GM21619 (cell line): ENCODE measurements at regions not wholly inside any gene's neighbourhood (a gene's known extent, or its start where the extent isn't known, plus 50 kb on each side); places are given as distances from the start of the nearest gene placed in this dataset.

ENCODE experiments used
- ATAC-seq: cut with Tn5 transposase; IDR thresholded peaks from one replicate; pipeline ENCODE4 v1.9.1; 2021; ENCODE audit not compliant: unreplicated experiment

GRCh38 chr15:47273864-47274263 lies 443.4 kb upstream of the SEMA6D start:
- ATAC-seq: no peak

DNA sequence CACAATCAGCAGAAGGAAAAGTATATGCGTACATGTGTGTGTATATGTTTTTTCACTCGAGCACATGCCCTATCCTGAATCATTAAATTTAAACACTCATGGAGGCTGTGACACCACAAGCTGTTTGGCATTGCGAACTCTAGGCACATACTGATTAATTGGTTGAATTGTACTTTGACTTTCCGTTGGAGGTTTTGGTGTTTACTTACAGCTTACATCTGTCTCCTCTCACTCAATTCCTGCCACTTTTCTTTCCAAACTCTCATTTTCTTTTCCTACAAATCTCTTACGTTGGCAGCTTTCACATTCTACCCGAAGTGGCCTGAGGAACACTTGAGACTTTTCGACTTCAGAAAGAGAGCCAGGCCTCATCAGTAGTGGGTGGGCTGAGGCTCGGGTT lies 434.1 kb upstream of the SEMA6D start:
- no peak for ATAC-seq

- no peak for ATAC-seq
These were observed 428.5 kb upstream of the SEMA6D start for GRCh38 chr15:47288794-47289193.

GRCh38 chr15:47289656-47290055 lies 427.6 kb upstream of the SEMA6D start:
- ATAC-seq: no peak

DNA sequence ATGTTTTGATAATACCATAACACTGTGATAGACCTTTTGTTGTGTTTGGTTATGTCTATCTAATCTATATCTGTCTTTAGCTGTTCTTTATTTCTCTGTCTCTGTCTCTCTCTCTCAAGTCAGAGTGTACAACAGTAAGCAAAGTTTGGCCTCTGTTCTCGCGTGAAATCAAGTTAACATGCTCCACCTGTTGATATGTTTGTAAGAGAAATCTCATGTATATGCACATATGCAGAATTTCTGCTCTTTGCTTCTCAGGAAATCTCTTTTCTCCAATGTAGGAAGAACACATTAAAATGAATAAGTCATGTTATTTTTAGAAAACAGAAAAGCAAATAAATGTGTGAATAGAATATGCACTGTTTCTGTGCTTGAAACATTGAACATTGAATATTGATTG lies 425.5 kb upstream of the SEMA6D start:
- ATAC-seq: no peak

- ATAC-seq: no peak
These were observed 424.6 kb upstream of the SEMA6D start for GRCh38 chr15:47292638-47293190.

GRCh38 chr15:47293466-47294162 lies 423.7 kb upstream of the SEMA6D start:
- ATAC-seq: no peak

GRCh38 chr15:47294765-47295259 lies 422.5 kb upstream of the SEMA6D start:
- ATAC-seq: no peak

GRCh38 chr15:47296881-47297280 lies 420.4 kb upstream of the SEMA6D start:
- no peak for ATAC-seq

GRCh38 chr15:47299846-47300434 lies 417.4 kb upstream of the SEMA6D start:
- no peak for ATAC-seq

DNA sequence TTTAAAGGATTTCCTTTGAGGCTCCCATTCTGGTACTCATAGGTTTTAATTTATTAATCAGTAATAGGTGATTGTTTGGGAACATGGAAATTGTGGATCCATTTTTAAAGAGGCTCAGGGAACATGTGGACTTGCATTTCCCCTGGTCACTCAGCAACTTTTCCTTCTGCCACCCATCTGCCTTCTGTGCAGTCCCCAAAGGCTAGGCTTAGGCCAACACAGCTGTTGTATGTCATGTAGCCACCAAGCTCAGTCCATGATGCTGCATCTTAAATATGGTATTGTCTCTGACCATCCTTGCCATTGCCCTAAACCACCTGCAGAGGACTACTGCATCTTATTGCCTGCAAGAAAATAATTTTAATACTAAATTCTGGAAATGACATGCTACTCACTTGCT lies 416.7 kb upstream of the SEMA6D start:
- ATAC-seq: no peak

GRCh38 chr15:47301481-47301880 lies 415.8 kb upstream of the SEMA6D start:
- no peak for ATAC-seq

DNA sequence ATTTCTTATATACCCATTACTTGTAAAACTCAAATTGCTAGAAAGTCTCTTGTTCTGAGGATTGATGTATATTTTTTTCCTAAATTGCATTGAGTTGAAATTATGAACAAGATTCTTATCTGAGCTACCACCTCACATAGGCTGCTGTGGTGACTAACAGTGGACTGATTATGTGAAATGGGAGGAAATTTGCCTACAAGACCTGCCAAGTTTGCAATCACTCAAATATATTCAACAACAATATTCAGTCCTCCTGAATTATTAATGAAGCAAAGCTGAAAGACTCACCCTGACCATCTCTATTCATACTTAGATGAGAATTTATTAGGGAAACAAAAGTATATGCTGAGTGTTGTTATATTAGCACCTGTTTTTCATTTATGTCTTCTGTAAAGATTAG lies 412.6 kb upstream of the SEMA6D start:
- ATAC-seq: no peak

DNA sequence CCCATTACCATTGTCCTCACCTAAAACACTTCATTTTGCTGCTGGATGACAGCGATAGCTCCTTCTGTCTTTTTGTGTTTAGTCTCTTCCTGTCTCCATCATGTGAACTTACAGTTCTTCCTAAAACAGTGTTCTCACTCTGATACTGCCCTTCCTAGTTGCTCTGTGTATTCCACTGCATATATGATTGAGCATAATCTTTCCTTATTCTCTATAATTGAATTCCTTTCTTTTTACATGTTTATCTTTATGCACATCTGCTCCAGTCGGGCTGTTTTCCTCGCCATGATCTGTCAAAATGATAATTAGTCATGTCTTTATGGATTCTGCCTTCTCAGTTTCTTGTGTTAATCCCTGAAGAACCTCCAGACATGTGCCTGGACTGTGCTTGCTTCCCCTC lies 405.1 kb upstream of the SEMA6D start:
- ATAC-seq: no peak

DNA sequence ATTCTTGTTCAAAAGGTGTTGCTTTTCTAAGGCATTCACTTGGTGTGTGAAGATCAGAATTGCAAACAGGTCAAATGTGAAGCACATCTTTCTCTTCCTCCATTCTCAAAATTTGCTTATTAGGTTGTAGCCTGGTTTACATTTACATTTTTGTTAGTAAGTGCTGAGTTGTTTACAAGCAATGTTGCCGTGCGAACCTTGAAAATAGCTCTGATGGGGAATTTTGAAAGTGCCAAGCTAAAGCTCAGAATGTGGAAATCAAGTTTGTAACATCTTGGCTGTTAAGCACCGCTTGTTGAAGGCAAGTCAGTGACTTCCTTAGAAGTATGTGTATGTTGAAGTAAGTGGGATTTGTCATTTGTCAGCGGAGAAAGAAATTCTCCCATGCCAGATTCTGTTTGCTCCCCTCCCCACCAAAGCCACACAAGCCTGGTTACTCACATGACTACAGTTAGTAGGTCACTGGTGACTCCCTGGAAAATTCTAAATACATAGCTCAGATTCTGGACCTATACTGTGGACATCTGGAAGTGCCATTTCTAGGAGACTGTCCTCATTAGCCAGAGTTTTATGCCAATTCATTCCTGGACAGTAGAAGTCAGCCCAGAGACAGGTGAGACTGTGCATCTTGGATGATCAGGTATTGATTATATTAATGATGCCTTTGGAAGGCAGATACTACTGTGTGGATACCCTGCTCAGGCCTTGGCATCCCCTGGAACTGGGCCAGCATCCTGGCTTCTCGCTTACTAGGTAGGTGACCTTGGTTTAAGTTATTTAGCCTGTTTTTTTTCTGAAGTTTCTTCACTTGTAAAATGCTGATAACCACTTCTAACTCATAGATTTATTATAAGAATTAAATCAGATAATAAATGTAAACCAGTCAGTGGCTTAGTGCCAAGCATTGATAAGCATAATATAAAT lies 390.6 kb upstream of the SEMA6D start:
- ATAC-seq: no peak

DNA sequence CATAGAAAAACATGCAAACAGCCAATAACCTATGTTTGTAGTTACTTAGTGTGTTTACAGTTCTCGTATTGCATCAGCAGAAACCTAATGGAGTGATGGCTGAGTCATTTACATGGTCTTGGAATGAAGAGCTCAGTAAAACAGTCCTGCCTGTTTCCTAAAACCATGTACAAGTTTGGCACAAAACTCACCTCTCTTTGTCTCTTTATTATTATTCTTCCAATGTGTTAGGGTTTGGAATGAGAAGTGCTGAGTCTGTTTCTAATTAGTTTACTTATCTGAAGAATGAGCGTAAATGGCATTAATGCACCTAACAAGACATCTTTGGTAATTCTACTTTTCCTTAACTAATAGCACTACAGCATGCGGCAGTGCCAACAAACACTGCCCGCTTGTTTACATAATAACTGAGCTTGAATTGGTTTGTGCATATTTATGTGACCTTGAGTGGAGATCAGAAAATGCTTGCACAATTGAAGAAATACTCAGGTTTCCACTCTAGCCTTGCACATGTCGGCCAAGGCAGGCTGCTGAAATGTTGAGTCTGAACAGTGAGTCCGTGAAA lies 385.4 kb upstream of the SEMA6D start:
- no peak for ATAC-seq

- no peak for ATAC-seq
These were observed 384.8 kb upstream of the SEMA6D start for GRCh38 chr15:47332481-47332880.

- no peak for ATAC-seq
These were observed 383.6 kb upstream of the SEMA6D start for GRCh38 chr15:47333734-47334133.

- no peak for ATAC-seq
These were observed 382.3 kb upstream of the SEMA6D start for GRCh38 chr15:47334805-47335535.

GRCh38 chr15:47337106-47337505 lies 380.2 kb upstream of the SEMA6D start:
- no peak for ATAC-seq
